ENCODE measurements at regions not wholly inside any gene's neighbourhood (a gene's known extent, or its start where the extent isn't known, plus 50 kb on each side); places are given as distances from the start of the nearest gene placed in this dataset.

DNA sequence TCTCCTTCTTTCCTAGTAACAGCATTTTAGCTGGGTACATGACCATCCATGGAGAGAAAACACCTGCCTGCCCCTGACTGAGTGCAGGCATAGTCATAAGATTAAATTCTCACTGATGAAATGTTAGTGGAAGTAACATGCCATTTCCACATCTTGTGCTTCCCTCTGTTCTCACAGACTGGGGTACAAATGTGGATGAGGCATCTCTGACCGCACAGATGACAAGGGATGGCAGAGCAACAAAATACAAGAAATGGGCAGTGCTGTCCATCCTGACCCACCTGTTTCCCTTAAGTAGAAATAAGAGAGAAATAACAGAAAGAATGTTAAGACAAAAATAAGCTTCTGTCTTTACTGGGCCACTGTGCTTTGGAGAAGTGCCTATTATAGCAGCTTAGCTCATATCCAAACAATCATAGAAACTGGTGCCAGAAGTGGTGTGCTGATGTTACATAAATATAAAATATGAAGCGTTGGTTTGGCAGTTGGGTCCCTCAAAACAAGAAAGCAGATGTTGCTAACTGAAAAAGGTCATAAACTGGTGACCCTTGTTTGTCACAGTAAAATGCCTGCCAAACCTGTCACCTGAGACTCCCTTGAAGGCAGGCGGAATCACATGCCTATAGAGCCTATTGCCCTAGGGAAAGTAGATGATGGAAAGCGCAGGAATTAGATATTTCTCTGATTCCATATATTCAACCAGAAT lies 72.4 kb upstream of the CCDC150 start:
- H3K27ac ChIP-seq (ENCODE audit: low read depth, low read length, poor library complexity, severe bottlenecking) = no peak overlapping the region
- no peaks in the 10 kb centered on the region for H3F3A ChIP-seq (ENCODE audit: insufficient read depth, low read length)
- H3K4me1 ChIP-seq (ENCODE audit: insufficient read depth, low read length, severe bottlenecking) = no peaks in the 10 kb centered on the region
- no peaks in the 10 kb centered on the region for H3K9me3 ChIP-seq (ENCODE audit: low read length)
- H3K4me3 ChIP-seq (ENCODE audit: low read depth, low read length, poor library complexity, severe bottlenecking) = no peak overlapping the region
- H3K79me2 ChIP-seq (ENCODE audit: insufficient read depth, low read length) = no peaks in the 10 kb centered on the region
- H2AFZ ChIP-seq (ENCODE audit: low read length) = no peak overlapping the region
- H3K9me2 ChIP-seq (ENCODE audit: low read depth, low read length) = no peaks in the 10 kb centered on the region
- no peaks in the 10 kb centered on the region for H4K20me1 ChIP-seq (ENCODE audit: insufficient read depth, low read length)
- no peak overlapping the region for H3K9ac ChIP-seq (ENCODE audit: low read length)
- no peaks in the 10 kb centered on the region for H3K27me3 ChIP-seq (ENCODE audit: insufficient read depth, low read length)
- TF ChIP-seq, protein P1, sequence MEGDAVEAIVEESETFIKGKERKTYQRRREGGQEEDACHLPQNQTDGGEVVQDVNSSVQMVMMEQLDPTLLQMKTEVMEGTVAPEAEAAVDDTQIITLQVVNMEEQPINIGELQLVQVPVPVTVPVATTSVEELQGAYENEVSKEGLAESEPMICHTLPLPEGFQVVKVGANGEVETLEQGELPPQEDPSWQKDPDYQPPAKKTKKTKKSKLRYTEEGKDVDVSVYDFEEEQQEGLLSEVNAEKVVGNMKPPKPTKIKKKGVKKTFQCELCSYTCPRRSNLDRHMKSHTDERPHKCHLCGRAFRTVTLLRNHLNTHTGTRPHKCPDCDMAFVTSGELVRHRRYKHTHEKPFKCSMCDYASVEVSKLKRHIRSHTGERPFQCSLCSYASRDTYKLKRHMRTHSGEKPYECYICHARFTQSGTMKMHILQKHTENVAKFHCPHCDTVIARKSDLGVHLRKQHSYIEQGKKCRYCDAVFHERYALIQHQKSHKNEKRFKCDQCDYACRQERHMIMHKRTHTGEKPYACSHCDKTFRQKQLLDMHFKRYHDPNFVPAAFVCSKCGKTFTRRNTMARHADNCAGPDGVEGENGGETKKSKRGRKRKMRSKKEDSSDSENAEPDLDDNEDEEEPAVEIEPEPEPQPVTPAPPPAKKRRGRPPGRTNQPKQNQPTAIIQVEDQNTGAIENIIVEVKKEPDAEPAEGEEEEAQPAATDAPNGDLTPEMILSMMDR (IDR thresholded peaks at IDR 0.05; ENCODE audit: low read length) = no peak
- TF ChIP-seq EZH2 (IDR thresholded peaks at IDR 0.05; ENCODE audit: borderline replicate concordance, low read length) = no peak
- H3K36me3 ChIP-seq (ENCODE audit: insufficient read depth, low read length) = no peaks in the 10 kb centered on the region
- H3K4me2 ChIP-seq (ENCODE audit: low read length) = no peak overlapping the region

DNA sequence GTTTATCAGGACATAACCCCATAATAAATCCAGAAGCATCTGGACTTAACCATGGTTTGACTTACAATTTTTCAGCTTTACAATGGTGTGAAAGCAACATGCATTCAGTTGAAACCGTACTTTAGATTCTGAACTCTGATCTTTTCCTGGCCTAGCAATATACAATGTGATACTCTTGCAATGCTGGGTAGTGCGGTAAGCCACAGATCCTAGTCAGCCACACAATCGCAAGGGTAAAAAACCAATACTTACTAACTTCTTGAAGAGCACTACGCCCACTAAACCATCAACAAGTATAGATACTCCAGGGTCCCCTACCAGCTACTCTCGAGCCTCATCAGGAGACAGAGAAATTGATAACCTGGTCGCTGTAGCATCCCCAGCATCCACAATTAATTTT lies 71.0 kb upstream of the CCDC150 start:
- H3K4me3 ChIP-seq (ENCODE audit: low read depth, low read length, poor library complexity, severe bottlenecking) = no peak overlapping the region
- no peaks in the 10 kb centered on the region for H4K20me1 ChIP-seq (ENCODE audit: insufficient read depth, low read length)
- H3K79me2 ChIP-seq (ENCODE audit: insufficient read depth, low read length) = no peaks in the 10 kb centered on the region
- H3K9me3 ChIP-seq (ENCODE audit: low read length) = no peaks in the 10 kb centered on the region
- no peaks in the 10 kb centered on the region for H3K36me3 ChIP-seq (ENCODE audit: insufficient read depth, low read length)
- no peak overlapping the region for H3K9ac ChIP-seq (ENCODE audit: low read length)
- TF ChIP-seq, protein P1 (IDR thresholded peaks at IDR 0.05; ENCODE audit: low read length) = no peak
- TF ChIP-seq EZH2 (IDR thresholded peaks at IDR 0.05; ENCODE audit: borderline replicate concordance, low read length) = no peak
- H3K4me2 ChIP-seq (ENCODE audit: low read length) = no peak overlapping the region
- no peak overlapping the region for H2AFZ ChIP-seq (ENCODE audit: low read length)
- no peaks in the 10 kb centered on the region for H3K4me1 ChIP-seq (ENCODE audit: insufficient read depth, low read length, severe bottlenecking)
- no peaks in the 10 kb centered on the region for H3K9me2 ChIP-seq (ENCODE audit: low read depth, low read length)
- no peak overlapping the region for H3K27ac ChIP-seq (ENCODE audit: low read depth, low read length, poor library complexity, severe bottlenecking)
- H3K27me3 ChIP-seq (ENCODE audit: insufficient read depth, low read length) = no peaks in the 10 kb centered on the region
- H3F3A ChIP-seq (ENCODE audit: insufficient read depth, low read length) = no peaks in the 10 kb centered on the region

DNA sequence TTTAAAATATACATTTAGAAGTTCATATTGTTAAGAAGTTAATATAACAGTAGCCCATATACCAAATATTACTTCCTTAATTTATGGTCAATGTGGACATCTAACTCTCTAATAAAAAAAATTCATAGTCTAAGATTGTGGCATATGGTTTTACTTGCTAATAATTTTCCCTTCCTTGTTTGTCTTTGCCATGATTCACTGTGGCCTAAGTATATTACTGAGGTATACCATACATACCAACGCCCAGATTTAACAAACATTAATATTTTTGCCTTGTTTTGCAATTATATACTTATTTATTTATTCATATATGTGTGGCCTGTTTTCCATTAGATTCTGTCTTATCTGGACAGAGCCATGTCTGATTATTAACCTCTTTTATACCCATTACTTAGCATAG lies 54.6 kb upstream of the CCDC150 start:
- no peak overlapping the region for H3K4me3 ChIP-seq (ENCODE audit: low read depth, low read length, poor library complexity, severe bottlenecking)
- H3K27me3 ChIP-seq (ENCODE audit: insufficient read depth, low read length) = no peaks in the 10 kb centered on the region
- no peak for TF ChIP-seq EZH2 (IDR thresholded peaks at IDR 0.05; ENCODE audit: borderline replicate concordance, low read length)
- TF ChIP-seq, protein P1 (IDR thresholded peaks at IDR 0.05; ENCODE audit: low read length) = no peak
- H2AFZ ChIP-seq (ENCODE audit: low read length) = no peak overlapping the region
- H3K36me3 ChIP-seq (ENCODE audit: insufficient read depth, low read length) = no peaks in the 10 kb centered on the region
- no peaks in the 10 kb centered on the region for H3K4me1 ChIP-seq (ENCODE audit: insufficient read depth, low read length, severe bottlenecking)
- H3K27ac ChIP-seq (ENCODE audit: low read depth, low read length, poor library complexity, severe bottlenecking) = no peak overlapping the region
- no peak overlapping the region for H3K4me2 ChIP-seq (ENCODE audit: low read length)
- no peaks in the 10 kb centered on the region for H4K20me1 ChIP-seq (ENCODE audit: insufficient read depth, low read length)
- no peak overlapping the region for H3K9ac ChIP-seq (ENCODE audit: low read length)
- H3K79me2 ChIP-seq (ENCODE audit: insufficient read depth, low read length) = no peaks in the 10 kb centered on the region
- H3K9me2 ChIP-seq (ENCODE audit: low read depth, low read length) = no peaks in the 10 kb centered on the region
- no peaks in the 10 kb centered on the region for H3F3A ChIP-seq (ENCODE audit: insufficient read depth, low read length)
- no peaks in the 10 kb centered on the region for H3K9me3 ChIP-seq (ENCODE audit: low read length)

Data from OCI-LY1 (cell line).